ENCODE measurements at regions not wholly inside any gene's neighbourhood (a gene's known extent, or its start where the extent isn't known, plus 50 kb on each side); places are given as distances from the start of the nearest gene placed in this dataset.

- BruUV-seq (replicated peaks): no TSS peak
- no peak overlapping the region for H3K27ac ChIP-seq (ENCODE audit: low read depth, low read length, poor library complexity, severe bottlenecking)
- CTCF ChIA-PET: no interaction called here
- no peaks in the 10 kb centered on the region for H3K27me3 ChIP-seq (replicated peaks; ENCODE audit: insufficient read depth, low read depth, low read length, poor library complexity)
- DNase-seq (ENCODE audit: low spot score): no peak
- no peaks in the 10 kb centered on the region for H3K36me3 ChIP-seq (ENCODE audit: insufficient read depth, low read length, poor library complexity, severe bottlenecking)
- TF ChIP-seq EZH2 (IDR thresholded peaks at IDR 0.05; ENCODE audit: borderline replicate concordance, low read depth, low read length, poor library complexity, severe bottlenecking) (no peak), CTCF (conservative IDR thresholded peaks at IDR 0.05; ENCODE audit: low read depth, low read length) (no peak)
- no peaks in the 10 kb centered on the region for H3K4me1 ChIP-seq (ENCODE audit: insufficient read depth, low read length, poor library complexity, severe bottlenecking)
- H3K4me3 ChIP-seq (ENCODE audit: low read depth, low read length, poor library complexity, severe bottlenecking): no peak overlapping the region
- H3K9me3 ChIP-seq (ENCODE audit: low read depth, low read length, poor library complexity, severe bottlenecking): no peaks in the 10 kb centered on the region
- intact Hi-C loops (cut with micrococcal nuclease; ENCODE audit: unreplicated experiment): no loop called here
- POLR2A ChIA-PET (ENCODE audit: low non-redundant PET): no interaction called here
Measured at GRCh38 chr7:34425194-34425593, 232.8 kb upstream of the NPSR1 start.

GRCh38 chr7:34425631-34426384 lies 232.2 kb upstream of the NPSR1 start:
- TF ChIP-seq CTCF (conservative IDR thresholded peaks at IDR 0.05; ENCODE audit: low read depth, low read length): no peak
- no peak for TF ChIP-seq EZH2 (IDR thresholded peaks at IDR 0.05; ENCODE audit: borderline replicate concordance, low read depth, low read length, poor library complexity, severe bottlenecking)

GRCh38 chr7:34430456-34430855 lies 227.6 kb upstream of the NPSR1 start:
- Histone ChIP-seq H3K27ac (ENCODE audit: low read depth, low read length, poor library complexity, severe bottlenecking) (no peak overlapping the region), H3K27me3 (replicated peaks; ENCODE audit: insufficient read depth, low read depth, low read length, poor library complexity) (no peaks in the 10 kb centered on the region), H3K4me1 (ENCODE audit: insufficient read depth, low read length, poor library complexity, severe bottlenecking) (no peaks in the 10 kb centered on the region), H3K4me3 (ENCODE audit: low read depth, low read length, poor library complexity, severe bottlenecking) (no peak overlapping the region), H3K36me3 (ENCODE audit: insufficient read depth, low read length, poor library complexity, severe bottlenecking) (no peaks in the 10 kb centered on the region), H3K9me3 (ENCODE audit: low read depth, low read length, poor library complexity, severe bottlenecking) (no peaks in the 10 kb centered on the region)
- peak; percentile 54 for DNase-seq (ENCODE audit: low spot score)
- BruUV-seq (replicated peaks): no TSS peak
- CTCF ChIA-PET: interaction anchor here (0.6 kb wide), 1 partner anchor 384 kb away, joined by 3 read pairs; no protein-coding TSS in a partner anchor
- POLR2A ChIA-PET (ENCODE audit: low non-redundant PET): no interaction called here
- TF ChIP-seq EZH2 (IDR thresholded peaks at IDR 0.05; ENCODE audit: borderline replicate concordance, low read depth, low read length, poor library complexity, severe bottlenecking): no peak
- TF ChIP-seq CTCF (conservative IDR thresholded peaks at IDR 0.05; ENCODE audit: low read depth, low read length): peak; percentile 66
- intact Hi-C loops (cut with micrococcal nuclease; ENCODE audit: unreplicated experiment): loop anchor here (1.0 to 5.0 kb wide), 3 partner anchors 109 to 338 kb away; no protein-coding TSS in a partner anchor

More at GRCh38 chr7:34425631-34426384, 232.2 kb upstream of the NPSR1 start:
- Histone ChIP-seq H3K36me3 (ENCODE audit: insufficient read depth, low read length, poor library complexity, severe bottlenecking) (no peaks in the 10 kb centered on the region), H3K4me3 (ENCODE audit: low read depth, low read length, poor library complexity, severe bottlenecking) (no peak overlapping the region), H3K27ac (ENCODE audit: low read depth, low read length, poor library complexity, severe bottlenecking) (no peak overlapping the region), H3K9me3 (ENCODE audit: low read depth, low read length, poor library complexity, severe bottlenecking) (no peaks in the 10 kb centered on the region), H3K4me1 (ENCODE audit: insufficient read depth, low read length, poor library complexity, severe bottlenecking) (no peaks in the 10 kb centered on the region), H3K27me3 (replicated peaks; ENCODE audit: insufficient read depth, low read depth, low read length, poor library complexity) (no peaks in the 10 kb centered on the region)
- ChIA-PET POLR2A (ENCODE audit: low non-redundant PET) (no interaction called here), CTCF (no interaction called here)
- intact Hi-C loops (cut with micrococcal nuclease; ENCODE audit: unreplicated experiment): no loop called here
- DNase-seq (ENCODE audit: low spot score): no peak
- no TSS peak for BruUV-seq (replicated peaks)

Measured in A673 (cell line).